Activated CD8-positive, alpha-beta T cell treated with anti-CD3 and anti-CD28 coated beads, Interleukin-2, amount 10 ng/mL, durations not matched to agents 7 days and 5 days (primary cell): ENCODE measurements at regions not wholly inside any gene's neighbourhood (a gene's known extent, or its start where the extent isn't known, plus 50 kb on each side); places are given as distances from the start of the nearest gene placed in this dataset.

Experiments used
- ATAC-seq: fragments of 150-1000 bp; cut with Tn5 transposase; one replicate; pipeline ENCODE4 v1.10.0; 2021; ENCODE audit warnings: moderate library complexity
- CTCF ChIA-PET: fragments of 350-600 bp; sonication (Branson Sonifier 250); formaldehyde crosslinking; loops from one replicate; lab custom pipeline; 2021; ENCODE audit warnings: antibody characterized with exemption; lab: Charles Lee
- POLR2A ChIA-PET: fragments of 350-600 bp; sonication (Branson Sonifier 250); formaldehyde crosslinking; loops from one replicate; lab custom pipeline; 2021; ENCODE audit warnings: antibody characterized with exemption; lab: Charles Lee
- DNase-seq: peaks from one replicate; pipeline ENCODE4 v3.0.0-alpha.2; 2020
- H3K27ac Mint-ChIP-seq: one replicate; pipeline ENCODE4 v1.8.0; 2021; ENCODE audit warnings: mild to moderate bottlenecking, mixed read lengths
- H3K27me3 Mint-ChIP-seq: one replicate; pipeline ENCODE4 v1.8.0; 2021; ENCODE audit warnings: low read depth, mixed read lengths
- H3K36me3 Mint-ChIP-seq: one replicate; pipeline ENCODE4 v1.8.0; 2021; ENCODE audit warnings: low read depth, mixed read lengths
- H3K4me1 Mint-ChIP-seq: one replicate; pipeline ENCODE4 v1.8.0; 2021; ENCODE audit warnings: low read depth, mixed read lengths
- H3K4me3 Mint-ChIP-seq: one replicate; pipeline ENCODE4 v1.8.0; 2021; ENCODE audit warnings: mild to moderate bottlenecking, mixed read lengths
- H3K9me3 Mint-ChIP-seq: one replicate; pipeline ENCODE4 v1.8.0; 2022; ENCODE audit warnings: mixed read lengths; ENCODE audit not compliant: insufficient read depth

- CTCF ChIA-PET = no interaction called here
- ATAC-seq (no peak), DNase-seq (no peak)
- POLR2A ChIA-PET = no interaction called here
- Mint-ChIP-seq H3K4me3 (no peak overlapping the region), H3K27me3 (no peaks in the 10 kb centered on the region), H3K27ac (no peak overlapping the region), H3K9me3 (no peaks in the 10 kb centered on the region), H3K4me1 (peaks cover 9% of the 10 kb centered on the region), H3K36me3 (no peaks in the 10 kb centered on the region)
Observed at GRCh38 chr13:108407495-108407894, 138.0 kb downstream of the TNFSF13B start.

GRCh38 chr13:108408672-108409071 is 139.2 kb downstream of the TNFSF13B start:
- CTCF ChIA-PET = no interaction called here
- no peaks in the 10 kb centered on the region for H3K36me3 Mint-ChIP-seq
- DNase-seq (no peak), ATAC-seq (no peak)
- H3K4me3 Mint-ChIP-seq = no peak overlapping the region
- H3K27ac Mint-ChIP-seq = no peak overlapping the region
- peaks cover 9% of the 10 kb centered on the region for H3K4me1 Mint-ChIP-seq
- no peaks in the 10 kb centered on the region for H3K27me3 Mint-ChIP-seq
- no peaks in the 10 kb centered on the region for H3K9me3 Mint-ChIP-seq
- POLR2A ChIA-PET = no interaction called here

- Mint-ChIP-seq H3K4me1 (peaks cover 9% of the 10 kb centered on the region), H3K9me3 (no peaks in the 10 kb centered on the region), H3K4me3 (no peak overlapping the region), H3K36me3 (no peaks in the 10 kb centered on the region), H3K27ac (no peak overlapping the region), H3K27me3 (no peaks in the 10 kb centered on the region)
- CTCF ChIA-PET = no interaction called here
- DNase-seq (no peak), ATAC-seq (no peak)
- POLR2A ChIA-PET = no interaction called here
Observed at GRCh38 chr13:108409730-108410129, 140.2 kb downstream of the TNFSF13B start.

- H3K27me3 Mint-ChIP-seq = no peaks in the 10 kb centered on the region
- no peak for DNase-seq
- no peaks in the 10 kb centered on the region for H3K36me3 Mint-ChIP-seq
- H3K9me3 Mint-ChIP-seq = no peaks in the 10 kb centered on the region
- no peak for ATAC-seq
- H3K4me3 Mint-ChIP-seq = no peak overlapping the region
- ChIA-PET POLR2A (no interaction called here), CTCF (no interaction called here)
- H3K4me1 Mint-ChIP-seq = no peaks in the 10 kb centered on the region
- no peak overlapping the region for H3K27ac Mint-ChIP-seq
Observed at GRCh38 chr13:108419768-108420167, 150.2 kb downstream of the TNFSF13B start.

GRCh38 chr13:108425056-108425455 is 155.5 kb downstream of the TNFSF13B start:
- no peak overlapping the region for H3K27ac Mint-ChIP-seq
- H3K36me3 Mint-ChIP-seq = no peaks in the 10 kb centered on the region
- CTCF ChIA-PET = no interaction called here
- H3K4me1 Mint-ChIP-seq = no peaks in the 10 kb centered on the region
- no peaks in the 10 kb centered on the region for H3K27me3 Mint-ChIP-seq
- DNase-seq = no peak
- no peaks in the 10 kb centered on the region for H3K9me3 Mint-ChIP-seq
- no peak for ATAC-seq
- POLR2A ChIA-PET = no interaction called here
- H3K4me3 Mint-ChIP-seq = no peak overlapping the region

DNA sequence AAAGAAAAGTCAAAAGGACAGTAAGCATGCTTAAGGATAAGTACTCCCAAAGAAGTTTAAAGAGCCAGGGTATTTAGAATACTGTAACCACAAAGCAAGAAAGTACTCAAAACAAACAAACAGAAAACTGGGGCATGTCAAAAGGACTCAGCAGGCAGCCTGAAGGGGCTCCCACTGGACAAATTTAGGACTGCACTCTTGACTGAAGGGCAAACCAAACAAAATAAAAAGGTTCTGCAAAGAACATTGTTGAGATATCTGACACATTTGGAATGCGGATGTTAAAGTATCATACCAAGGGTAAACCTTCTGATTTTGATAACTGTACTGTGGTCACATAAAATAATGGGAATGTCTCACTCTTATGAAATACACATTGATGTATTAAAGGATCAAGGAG is 157.4 kb downstream of the TNFSF13B start:
- H3K36me3 Mint-ChIP-seq = no peaks in the 10 kb centered on the region
- ChIA-PET CTCF (no interaction called here), POLR2A (no interaction called here)
- no peaks in the 10 kb centered on the region for H3K9me3 Mint-ChIP-seq
- DNase-seq = no peak
- H3K27me3 Mint-ChIP-seq = no peaks in the 10 kb centered on the region
- no peak for ATAC-seq
- no peak overlapping the region for H3K27ac Mint-ChIP-seq
- no peak overlapping the region for H3K4me3 Mint-ChIP-seq
- no peaks in the 10 kb centered on the region for H3K4me1 Mint-ChIP-seq

DNA sequence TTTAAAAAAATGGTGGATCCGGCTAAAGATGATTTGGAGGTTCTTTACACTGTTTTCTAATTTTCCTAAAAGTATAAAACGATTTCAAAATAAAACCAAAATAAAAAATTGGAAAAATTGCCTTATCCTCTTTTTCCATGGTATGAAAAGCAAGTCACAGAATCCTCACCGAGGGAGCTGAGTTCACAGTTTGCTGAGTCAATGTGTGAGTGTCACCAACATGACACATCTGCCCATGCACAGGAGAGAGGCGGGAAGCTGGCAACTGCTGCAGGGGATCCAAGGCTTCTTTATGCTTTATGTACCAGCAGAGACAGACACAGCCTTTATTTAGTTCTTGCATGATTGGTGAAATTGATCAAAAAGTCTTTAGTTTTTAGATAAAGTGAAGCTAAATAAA is 157.8 kb downstream of the TNFSF13B start:
- POLR2A ChIA-PET = no interaction called here
- ATAC-seq = no peak
- no peak overlapping the region for H3K4me3 Mint-ChIP-seq
- no peaks in the 10 kb centered on the region for H3K27me3 Mint-ChIP-seq
- no peaks in the 10 kb centered on the region for H3K9me3 Mint-ChIP-seq
- CTCF ChIA-PET = no interaction called here
- H3K27ac Mint-ChIP-seq = no peak overlapping the region
- H3K36me3 Mint-ChIP-seq = no peaks in the 10 kb centered on the region
- DNase-seq = no peak
- no peaks in the 10 kb centered on the region for H3K4me1 Mint-ChIP-seq

GRCh38 chr13:108428691-108429090 is 159.2 kb downstream of the TNFSF13B start:
- Mint-ChIP-seq H3K4me1 (no peaks in the 10 kb centered on the region), H3K27me3 (no peaks in the 10 kb centered on the region), H3K27ac (no peak overlapping the region), H3K9me3 (no peaks in the 10 kb centered on the region), H3K36me3 (no peaks in the 10 kb centered on the region), H3K4me3 (no peak overlapping the region)
- ATAC-seq (no peak), DNase-seq (no peak)
- CTCF ChIA-PET = no interaction called here
- POLR2A ChIA-PET = no interaction called here

- Mint-ChIP-seq H3K36me3 (no peaks in the 10 kb centered on the region), H3K9me3 (no peaks in the 10 kb centered on the region), H3K4me1 (no peaks in the 10 kb centered on the region), H3K4me3 (no peak overlapping the region), H3K27me3 (no peaks in the 10 kb centered on the region), H3K27ac (no peak overlapping the region)
- no peak for DNase-seq
- ChIA-PET CTCF (no interaction called here), POLR2A (no interaction called here)
- ATAC-seq = no peak
Observed at GRCh38 chr13:108433976-108434755, 164.6 kb downstream of the TNFSF13B start.

- ChIA-PET CTCF (no interaction called here), POLR2A (no interaction called here)
- Mint-ChIP-seq H3K4me3 (no peak overlapping the region), H3K36me3 (no peaks in the 10 kb centered on the region), H3K4me1 (no peaks in the 10 kb centered on the region), H3K27me3 (no peaks in the 10 kb centered on the region), H3K9me3 (no peaks in the 10 kb centered on the region), H3K27ac (no peak overlapping the region)
- no peak for DNase-seq
- no peak for ATAC-seq
Observed at GRCh38 chr13:108435393-108436149, 166.1 kb downstream of the TNFSF13B start.

GRCh38 chr13:108437496-108437895 is 168.0 kb downstream of the TNFSF13B start:
- Mint-ChIP-seq H3K27me3 (no peaks in the 10 kb centered on the region), H3K36me3 (no peaks in the 10 kb centered on the region), H3K27ac (no peak overlapping the region), H3K4me1 (no peaks in the 10 kb centered on the region), H3K9me3 (no peaks in the 10 kb centered on the region), H3K4me3 (no peak overlapping the region)
- POLR2A ChIA-PET = no interaction called here
- CTCF ChIA-PET = no interaction called here
- ATAC-seq (no peak), DNase-seq (no peak)

DNA sequence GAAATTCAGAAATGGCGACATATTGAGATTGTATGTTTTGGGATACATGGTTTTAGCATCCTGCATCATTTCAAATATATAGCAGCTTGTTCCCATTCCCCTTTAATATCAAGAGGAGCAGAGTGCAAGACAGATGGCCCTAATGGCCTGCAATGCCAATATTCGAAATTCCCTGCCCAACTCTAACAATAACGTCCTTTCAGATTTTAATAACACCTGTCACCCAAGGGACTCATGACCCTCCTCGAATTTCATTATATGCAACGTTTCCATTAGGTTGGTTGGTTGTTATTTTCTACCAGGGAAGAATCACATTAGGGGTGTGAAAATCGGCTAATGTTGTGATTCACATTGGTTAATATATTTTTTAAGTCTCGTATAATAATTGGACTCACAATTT is 170.0 kb downstream of the TNFSF13B start:
- Mint-ChIP-seq H3K4me1 (no peaks in the 10 kb centered on the region), H3K36me3 (no peaks in the 10 kb centered on the region), H3K27me3 (no peaks in the 10 kb centered on the region), H3K9me3 (no peaks in the 10 kb centered on the region), H3K4me3 (no peak overlapping the region), H3K27ac (no peak overlapping the region)
- ChIA-PET POLR2A (no interaction called here), CTCF (no interaction called here)
- no peak for ATAC-seq
- no peak for DNase-seq
